ENCODE measurements at regions not wholly inside any gene's neighbourhood (a gene's known extent, or its start where the extent isn't known, plus 50 kb on each side); places are given as distances from the start of the nearest gene placed in this dataset.

- DNase-seq (ENCODE audit: low read depth in 1 of 2, low spot score in 1 of 2): no peak
- TF ChIP-seq, protein P1, sequence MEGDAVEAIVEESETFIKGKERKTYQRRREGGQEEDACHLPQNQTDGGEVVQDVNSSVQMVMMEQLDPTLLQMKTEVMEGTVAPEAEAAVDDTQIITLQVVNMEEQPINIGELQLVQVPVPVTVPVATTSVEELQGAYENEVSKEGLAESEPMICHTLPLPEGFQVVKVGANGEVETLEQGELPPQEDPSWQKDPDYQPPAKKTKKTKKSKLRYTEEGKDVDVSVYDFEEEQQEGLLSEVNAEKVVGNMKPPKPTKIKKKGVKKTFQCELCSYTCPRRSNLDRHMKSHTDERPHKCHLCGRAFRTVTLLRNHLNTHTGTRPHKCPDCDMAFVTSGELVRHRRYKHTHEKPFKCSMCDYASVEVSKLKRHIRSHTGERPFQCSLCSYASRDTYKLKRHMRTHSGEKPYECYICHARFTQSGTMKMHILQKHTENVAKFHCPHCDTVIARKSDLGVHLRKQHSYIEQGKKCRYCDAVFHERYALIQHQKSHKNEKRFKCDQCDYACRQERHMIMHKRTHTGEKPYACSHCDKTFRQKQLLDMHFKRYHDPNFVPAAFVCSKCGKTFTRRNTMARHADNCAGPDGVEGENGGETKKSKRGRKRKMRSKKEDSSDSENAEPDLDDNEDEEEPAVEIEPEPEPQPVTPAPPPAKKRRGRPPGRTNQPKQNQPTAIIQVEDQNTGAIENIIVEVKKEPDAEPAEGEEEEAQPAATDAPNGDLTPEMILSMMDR (IDR thresholded peaks at IDR 0.05; ENCODE audit: insufficient read depth, low read length): no peak
- TF ChIP-seq REST (IDR thresholded peaks at IDR 0.05; ENCODE audit: insufficient replicate concordance, low read depth) (no peak), POLR2AphosphoS5 (IDR thresholded peaks at IDR 0.05; ENCODE audit: low read depth) (no peak), GABPA (IDR thresholded peaks at IDR 0.05; ENCODE audit: low read depth) (no peak), SPI1 (IDR thresholded peaks at IDR 0.05; ENCODE audit: borderline replicate concordance, low read depth) (no peak)
- Histone ChIP-seq H3K27me3 (ENCODE audit: insufficient read depth, poor library complexity, severe bottlenecking) (no peaks in the 10 kb centered on the region), H3K4me3 (replicated peaks; ENCODE audit: insufficient read depth, low read length) (no peak overlapping the region), H3K27ac (replicated peaks) (no peak overlapping the region)
These were observed 320.9 kb downstream of the ASMT start for GRCh38 chrX:1935805-1936204.

DNA sequence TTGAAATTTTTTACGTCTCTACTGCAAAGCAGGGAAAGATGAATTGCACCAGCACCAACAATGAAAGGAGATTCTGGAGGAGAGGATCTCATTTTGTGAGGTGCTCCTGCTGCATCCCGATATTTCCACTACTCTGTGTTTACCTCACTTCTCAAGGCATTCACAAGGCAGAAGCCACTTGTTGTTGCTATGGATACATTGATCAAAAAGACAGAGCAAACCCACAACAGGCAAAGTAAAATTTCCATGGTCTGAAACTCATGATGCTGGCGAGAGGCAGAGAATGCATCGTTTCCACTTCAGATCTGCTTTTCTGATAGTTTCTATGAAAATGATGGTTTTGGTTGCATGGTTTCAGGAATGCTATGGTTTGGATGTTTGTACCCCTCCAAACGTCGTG is 323.3 kb downstream of the ASMT start:
- no peak for DNase-seq (ENCODE audit: low read depth in 1 of 2, low spot score in 1 of 2)
- Histone ChIP-seq H3K27me3 (ENCODE audit: insufficient read depth, poor library complexity, severe bottlenecking) (no peaks in the 10 kb centered on the region), H3K27ac (replicated peaks) (no peak overlapping the region), H3K4me3 (replicated peaks; ENCODE audit: insufficient read depth, low read length) (no peak overlapping the region)
- no peak for TF ChIP-seq SPI1 (IDR thresholded peaks at IDR 0.05; ENCODE audit: borderline replicate concordance, low read depth)
- no peak for TF ChIP-seq REST (IDR thresholded peaks at IDR 0.05; ENCODE audit: insufficient replicate concordance, low read depth)
- TF ChIP-seq, protein P1 (IDR thresholded peaks at IDR 0.05; ENCODE audit: insufficient read depth, low read length): no peak
- TF ChIP-seq POLR2AphosphoS5 (IDR thresholded peaks at IDR 0.05; ENCODE audit: low read depth): no peak
- TF ChIP-seq GABPA (IDR thresholded peaks at IDR 0.05; ENCODE audit: low read depth): no peak

DNA sequence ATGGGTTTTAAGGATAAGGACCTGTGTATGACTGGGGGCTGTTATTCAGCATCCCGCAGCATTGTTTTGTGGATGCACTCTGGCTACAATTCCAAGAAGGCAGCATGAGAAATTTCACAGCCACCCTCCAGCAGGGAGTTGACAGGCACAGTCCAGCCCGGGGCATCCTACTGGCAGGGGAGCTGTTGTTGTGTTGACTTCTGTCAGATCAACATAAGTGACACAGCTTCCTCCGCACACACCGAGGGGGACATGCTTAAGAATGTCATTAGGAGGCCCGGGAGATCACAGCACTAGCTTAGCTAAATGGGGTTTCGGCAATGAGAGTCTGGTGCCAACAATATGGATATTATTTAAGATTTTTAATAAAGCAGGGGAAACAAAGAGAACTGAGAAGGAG is 326.5 kb downstream of the ASMT start:
- H3K27ac ChIP-seq (replicated peaks): no peak overlapping the region
- H3K4me3 ChIP-seq (replicated peaks; ENCODE audit: insufficient read depth, low read length): no peak overlapping the region
- TF ChIP-seq REST (IDR thresholded peaks at IDR 0.05; ENCODE audit: insufficient replicate concordance, low read depth): no peak
- no peak for TF ChIP-seq SPI1 (IDR thresholded peaks at IDR 0.05; ENCODE audit: borderline replicate concordance, low read depth)
- no peak for TF ChIP-seq GABPA (IDR thresholded peaks at IDR 0.05; ENCODE audit: low read depth)
- TF ChIP-seq, protein P1 (IDR thresholded peaks at IDR 0.05; ENCODE audit: insufficient read depth, low read length): no peak
- TF ChIP-seq POLR2AphosphoS5 (IDR thresholded peaks at IDR 0.05; ENCODE audit: low read depth): no peak

More for the DNA sequence above, 326.5 kb downstream of the ASMT start:
- DNase-seq (ENCODE audit: low read depth in 1 of 2, low spot score in 1 of 2): no peak
- no peaks in the 10 kb centered on the region for H3K27me3 ChIP-seq (ENCODE audit: insufficient read depth, poor library complexity, severe bottlenecking)
